Keratinocyte (primary cell): ENCODE measurements at regions not wholly inside any gene's neighbourhood (a gene's known extent, or its start where the extent isn't known, plus 50 kb on each side); places are given as distances from the start of the nearest gene placed in this dataset.

Experiments
- DNase-seq: peaks from one replicate; pipeline ENCODE4 v3.0.0-alpha.2; 2011; ENCODE audit warnings: low read depth, missing footprints, low spot score
- FAIRE-seq: peaks from 2 replicates; lab custom pipeline; 2011; peaks lifted over from hg19 to GRCh38; lab: Jason Lieb, UNC
- H2AFZ ChIP-seq: 2 replicates; pipeline ENCODE4 v1.6.0; 2012; ENCODE audit warnings: low read length, control low read depth, inconsistent platforms; ENCODE audit not compliant: control insufficient read depth
- H3K27ac ChIP-seq: 2 replicates; pipeline ENCODE4 v1.5.1; 2011; ENCODE audit warnings: low read length; ENCODE audit not compliant: control insufficient read depth, insufficient read depth
- H3K27me3 ChIP-seq: 3 replicates; pipeline ENCODE4 v1.6.0; 2011; ENCODE audit warnings: low read length; ENCODE audit not compliant: control insufficient read depth, insufficient read depth; ENCODE audit errors: extremely low read depth
- H3K36me3 ChIP-seq, 2 experiments: 2 replicates in 1 of 2; 3 replicates in 1 of 2; pipeline ENCODE4 v1.5.1; 2011; ENCODE audit warnings: low read length in 2 of 2, mild to moderate bottlenecking in 1 of 2; ENCODE audit not compliant: control insufficient read depth in 2 of 2, insufficient read depth in 2 of 2; ENCODE audit errors: extremely low read depth in 1 of 2
- H3K4me1 ChIP-seq: 3 replicates; pipeline ENCODE4 v1.5.1; 2011; ENCODE audit warnings: low read length; ENCODE audit not compliant: control insufficient read depth, insufficient read depth; ENCODE audit errors: extremely low read depth
- H3K4me2 ChIP-seq: 3 replicates; pipeline ENCODE4 v1.6.0; 2011; ENCODE audit warnings: low read depth, low read length; ENCODE audit not compliant: control insufficient read depth, insufficient read depth; ENCODE audit errors: extremely low read depth
- H3K4me3 ChIP-seq, 3 experiments: fragments of 200-600 bp in 1 of 3; sonication (generic) in 1 of 3; 2 replicates in 2 of 3; 3 replicates in 1 of 3; pipeline ENCODE4 v1.5.1; 2011 to 2016; ENCODE audit warnings: low read length in 3 of 3, mild to moderate bottlenecking in 3 of 3, control low read depth in 2 of 3, inconsistent platforms in 1 of 3, low read depth in 1 of 3, mixed read lengths in 1 of 3, mixed run types in 1 of 3, moderate library complexity in 1 of 3; ENCODE audit not compliant: control insufficient read depth in 2 of 3, insufficient read depth in 2 of 3; ENCODE audit errors: extremely low read depth in 1 of 3
- H3K79me2 ChIP-seq: 2 replicates; pipeline ENCODE4 v1.6.0; 2012; ENCODE audit warnings: low read length; ENCODE audit not compliant: control insufficient read depth, insufficient read depth
- H3K9ac ChIP-seq: 3 replicates; pipeline ENCODE4 v1.6.0; 2011; ENCODE audit warnings: low read length; ENCODE audit not compliant: control insufficient read depth, insufficient read depth; ENCODE audit errors: extremely low read depth
- H3K9me1 ChIP-seq: 3 replicates; pipeline ENCODE4 v1.6.0; 2011; ENCODE audit warnings: low read length; ENCODE audit not compliant: control insufficient read depth, insufficient read depth; ENCODE audit errors: extremely low read depth
- H3K9me3 ChIP-seq: 2 replicates; pipeline ENCODE4 v1.5.1; 2012; ENCODE audit warnings: low read depth, low read length; ENCODE audit not compliant: control insufficient read depth
- H4K20me1 ChIP-seq: 3 replicates; pipeline ENCODE4 v1.6.0; 2011; ENCODE audit warnings: low read length; ENCODE audit not compliant: control insufficient read depth, insufficient read depth; ENCODE audit errors: extremely low read depth
- EZH2 ChIP-seq: IDR thresholded peaks from one replicate; pipeline ENCODE4 v1.6.1; 2012; ENCODE audit warnings: inconsistent platforms, mild to moderate bottlenecking, low read length, moderate library complexity
- dilution Hi-C: fragments of 300-500 bp; cut with MboI; formaldehyde crosslinking; loops from one replicate; pipeline ENCODE4 v1.7.0; 2020; ENCODE audit warnings: low sequenced_read_pairs; ENCODE audit not compliant: extremely low pct_ligation_motif_present
- TF ChIP-seq, protein P1 (sequence below), 3 experiments: IDR thresholded peaks in 1 of 3; conservative IDR thresholded peaks in 1 of 3; optimal IDR thresholded peaks in 1 of 3; 2 replicates in 2 of 3; 3 replicates in 1 of 3; pipeline versions ENCODE3 to v1.5.1; 2011; ENCODE audit warnings: low read length in 3 of 3, mild to moderate bottlenecking in 3 of 3, moderate library complexity in 2 of 3, control low read depth in 1 of 3, inconsistent platforms in 1 of 3; ENCODE audit not compliant: insufficient read depth in 2 of 3; ENCODE audit errors: extremely low read depth in 1 of 3

DNA sequence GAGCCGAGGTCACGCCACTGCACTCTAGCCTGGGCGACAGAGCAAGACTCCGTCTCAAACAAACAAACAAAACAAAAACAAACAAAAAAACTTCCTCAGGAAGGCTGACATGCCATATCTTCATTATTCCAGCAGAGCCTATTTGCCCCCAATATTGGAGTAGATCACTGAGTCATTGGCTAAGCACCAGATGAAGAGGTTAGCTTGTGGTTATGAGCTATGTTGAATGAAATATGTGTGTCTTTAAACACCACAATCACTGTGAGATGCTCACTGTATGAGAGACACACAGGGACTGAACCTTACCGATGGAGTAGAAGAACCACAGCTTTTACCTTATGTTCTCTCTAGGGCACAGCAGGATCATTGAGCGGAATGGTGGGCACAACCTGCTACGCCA, 122.1 kb upstream of the EOLA2 start:
- no peaks in the 10 kb centered on the region for H4K20me1 ChIP-seq
- DNase-seq = no peak
- FAIRE-seq = no peak
- H3K9me1 ChIP-seq = no peaks in the 10 kb centered on the region
- no peak overlapping the region for H3K27ac ChIP-seq
- H3K9me3 ChIP-seq = no peaks in the 10 kb centered on the region
- H2AFZ ChIP-seq = no peak overlapping the region
- no peak overlapping the region for H3K4me3 ChIP-seq
- H3K36me3 ChIP-seq = no peaks in the 10 kb centered on the region
- no peaks in the 10 kb centered on the region for H3K27me3 ChIP-seq
- no peak for TF ChIP-seq EZH2
- TF ChIP-seq, protein P1, sequence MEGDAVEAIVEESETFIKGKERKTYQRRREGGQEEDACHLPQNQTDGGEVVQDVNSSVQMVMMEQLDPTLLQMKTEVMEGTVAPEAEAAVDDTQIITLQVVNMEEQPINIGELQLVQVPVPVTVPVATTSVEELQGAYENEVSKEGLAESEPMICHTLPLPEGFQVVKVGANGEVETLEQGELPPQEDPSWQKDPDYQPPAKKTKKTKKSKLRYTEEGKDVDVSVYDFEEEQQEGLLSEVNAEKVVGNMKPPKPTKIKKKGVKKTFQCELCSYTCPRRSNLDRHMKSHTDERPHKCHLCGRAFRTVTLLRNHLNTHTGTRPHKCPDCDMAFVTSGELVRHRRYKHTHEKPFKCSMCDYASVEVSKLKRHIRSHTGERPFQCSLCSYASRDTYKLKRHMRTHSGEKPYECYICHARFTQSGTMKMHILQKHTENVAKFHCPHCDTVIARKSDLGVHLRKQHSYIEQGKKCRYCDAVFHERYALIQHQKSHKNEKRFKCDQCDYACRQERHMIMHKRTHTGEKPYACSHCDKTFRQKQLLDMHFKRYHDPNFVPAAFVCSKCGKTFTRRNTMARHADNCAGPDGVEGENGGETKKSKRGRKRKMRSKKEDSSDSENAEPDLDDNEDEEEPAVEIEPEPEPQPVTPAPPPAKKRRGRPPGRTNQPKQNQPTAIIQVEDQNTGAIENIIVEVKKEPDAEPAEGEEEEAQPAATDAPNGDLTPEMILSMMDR (optimal IDR thresholded peaks at IDR 0.05 in 1 of 3, IDR thresholded peaks at IDR 0.05 in 1 of 3, conservative IDR thresholded peaks at IDR 0.05 in 1 of 3; ENCODE audit: extremely low read depth in 1 of 3, insufficient read depth in 2 of 3, low read length in 3 of 3) = no peak
- dilution Hi-C loops = no loop called here
- H3K9ac ChIP-seq = no peak overlapping the region
- H3K4me2 ChIP-seq = no peak overlapping the region
- no peaks in the 10 kb centered on the region for H3K79me2 ChIP-seq
- H3K4me1 ChIP-seq = peaks cover 7% of the 10 kb centered on the region

DNA sequence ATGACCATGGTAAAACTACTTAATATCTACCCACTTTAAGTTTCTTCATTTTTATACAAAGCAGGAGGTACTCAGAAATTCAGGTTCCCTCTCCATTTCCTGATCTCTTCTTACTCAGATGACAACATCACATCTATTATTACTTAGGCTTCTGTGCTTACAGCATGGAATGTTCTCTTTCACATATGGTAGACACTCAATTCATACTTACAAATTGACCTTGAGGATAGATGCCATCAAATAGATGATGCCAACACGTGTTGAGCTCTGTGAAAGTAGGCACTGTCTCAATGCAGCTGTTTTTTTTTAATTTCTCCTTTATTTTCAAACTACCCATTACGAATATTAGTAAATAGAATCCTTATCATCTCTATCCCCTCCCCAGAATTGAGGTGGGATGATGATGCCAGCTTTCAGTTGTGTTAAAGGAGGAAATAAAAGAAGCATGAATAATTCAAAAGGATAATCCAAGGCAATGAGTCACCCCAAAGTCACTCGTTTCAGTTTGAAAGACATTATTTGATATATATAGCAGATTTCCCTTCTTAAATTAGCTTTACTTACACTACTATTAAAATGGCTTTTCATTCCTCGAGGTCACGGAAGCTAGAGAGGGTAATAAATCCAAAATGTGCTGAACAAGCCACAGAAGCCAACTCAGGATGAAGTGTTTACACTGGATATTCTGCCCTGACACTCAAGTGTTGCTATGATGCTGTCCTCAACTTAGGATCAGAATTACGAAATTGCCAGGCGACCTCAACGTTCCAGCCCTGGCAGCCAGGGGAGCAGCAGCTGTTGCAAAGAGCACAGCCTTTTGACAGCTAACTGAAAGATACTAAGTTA, 124.2 kb upstream of the EOLA2 start:
- Histone ChIP-seq H3K4me1 (peaks cover 7% of the 10 kb centered on the region), H3K9me3 (no peaks in the 10 kb centered on the region), H4K20me1 (no peaks in the 10 kb centered on the region), H2AFZ (no peak overlapping the region), H3K79me2 (no peaks in the 10 kb centered on the region), H3K4me2 (no peak overlapping the region), H3K36me3 (no peaks in the 10 kb centered on the region), H3K27ac (no peak overlapping the region), H3K9ac (no peak overlapping the region), H3K9me1 (no peaks in the 10 kb centered on the region), H3K27me3 (no peaks in the 10 kb centered on the region), H3K4me3 (no peak overlapping the region)
- FAIRE-seq (no peak), DNase-seq (no peak)
- dilution Hi-C loops = no loop called here
- no peak for TF ChIP-seq EZH2
- TF ChIP-seq, protein P1 (optimal IDR thresholded peaks at IDR 0.05 in 1 of 3, IDR thresholded peaks at IDR 0.05 in 1 of 3, conservative IDR thresholded peaks at IDR 0.05 in 1 of 3; ENCODE audit: extremely low read depth in 1 of 3, insufficient read depth in 2 of 3, low read length in 3 of 3) = no peak
